GM18499 (cell line): ENCODE measurements at regions not wholly inside any gene's neighbourhood (a gene's known extent, or its start where the extent isn't known, plus 50 kb on each side); places are given as distances from the start of the nearest gene placed in this dataset.
"Not testable (repeated sequence)": the region's sequence is repeated elsewhere in the genome, so short reads cannot be mapped to it uniquely, and the experiment has no call there.

Source experiments
- ATAC-seq: cut with Tn5 transposase; IDR thresholded peaks from one replicate; pipeline ENCODE4 v1.9.1; 2021; ENCODE audit warnings: moderate number of reproducible peaks; ENCODE audit not compliant: insufficient read depth, unreplicated experiment

DNA sequence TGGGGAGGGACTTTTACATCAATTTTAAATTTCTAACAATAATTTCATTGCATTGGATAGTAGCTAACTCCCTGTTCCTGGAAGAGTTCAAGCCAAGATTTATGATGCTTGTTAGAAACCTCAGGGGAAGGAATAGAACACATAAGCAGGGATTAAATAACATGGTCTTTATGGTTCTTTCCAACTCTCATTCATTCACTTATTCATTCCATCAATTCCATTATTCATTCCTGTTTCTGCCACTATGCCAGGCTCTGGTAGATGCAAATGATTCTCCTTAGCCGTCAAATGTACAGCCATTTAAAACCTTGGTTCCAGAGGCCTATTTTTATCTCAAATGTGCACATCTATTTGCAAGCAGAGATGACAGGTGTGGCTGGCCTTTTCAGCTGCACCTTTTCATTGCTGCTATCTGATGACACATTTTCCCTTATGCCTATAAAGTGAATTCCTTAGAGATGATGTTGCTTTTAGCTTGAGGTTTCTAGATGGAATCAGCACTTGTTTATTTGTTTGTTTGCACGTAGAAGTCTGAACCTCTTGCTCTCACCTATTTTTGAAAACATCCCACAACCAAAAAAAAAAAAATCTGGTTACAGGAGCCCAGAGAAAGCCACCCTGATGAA, 205.7 kb upstream of the IGFBP3 start:
- no peak for ATAC-seq

DNA sequence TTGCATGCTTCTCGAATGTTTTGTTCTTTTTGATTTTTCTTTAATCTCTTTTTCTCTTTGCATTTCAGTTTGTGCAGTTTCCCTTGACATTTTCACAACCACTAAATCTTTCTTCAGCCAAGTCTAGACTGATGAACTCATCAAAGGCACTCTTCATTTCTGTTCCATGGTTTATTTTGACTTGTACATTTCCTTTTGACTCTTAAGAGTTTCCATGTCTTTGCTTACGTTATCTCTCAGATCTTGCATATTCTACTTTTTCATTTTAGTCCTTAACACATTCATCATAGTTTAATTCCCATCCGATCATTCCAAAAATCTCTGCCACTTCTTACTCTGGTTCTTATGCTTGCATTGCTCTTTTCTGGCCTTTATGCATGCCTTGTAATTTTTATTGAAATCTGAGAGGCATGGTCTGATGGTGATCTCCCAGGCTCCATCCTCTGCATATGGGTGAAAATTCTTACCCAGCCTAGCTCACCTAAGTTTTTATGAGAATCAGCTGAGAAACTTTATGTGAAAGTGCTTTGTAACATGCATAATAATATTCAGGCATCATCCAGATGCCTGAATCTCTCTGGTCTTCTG, 202.8 kb upstream of the IGFBP3 start:
- ATAC-seq: no peak

DNA sequence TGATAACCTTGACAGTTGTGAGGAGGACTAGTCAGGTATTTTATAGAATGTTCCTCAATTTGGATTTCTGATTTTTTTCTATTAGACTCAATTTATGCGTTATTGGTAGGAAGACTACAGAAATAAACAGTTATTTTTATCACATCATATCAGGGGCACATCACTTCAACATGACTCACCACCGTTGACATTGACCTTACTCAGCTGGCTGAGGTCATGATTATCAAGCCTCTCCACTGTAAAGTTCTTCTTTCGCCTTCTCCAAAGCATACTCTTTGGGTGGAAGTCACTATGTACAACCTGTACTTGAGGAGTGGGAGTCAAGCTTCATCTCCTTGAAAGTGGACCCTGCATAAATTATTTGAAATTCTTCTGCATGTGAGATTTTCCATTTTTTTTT, 194.3 kb upstream of the IGFBP3 start:
- no peak for ATAC-seq

DNA sequence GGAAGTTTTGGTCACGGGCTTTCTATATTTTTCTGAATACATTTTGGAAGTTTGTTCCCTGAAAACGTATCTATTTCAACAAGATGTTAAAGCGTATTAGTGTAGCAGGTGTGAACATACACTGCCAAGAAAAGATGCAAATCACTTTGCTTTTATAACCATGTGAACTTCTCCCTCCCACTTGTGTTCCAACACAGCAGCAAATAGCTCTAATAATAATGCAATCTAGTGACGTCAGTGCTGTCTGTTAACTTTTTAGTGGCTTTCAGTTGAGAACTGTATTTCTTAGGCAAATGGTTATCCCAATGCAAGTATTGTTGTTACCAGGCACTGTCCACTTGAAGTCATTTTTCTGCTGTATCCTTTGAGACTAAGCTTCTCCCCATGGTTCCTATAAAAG, 188.4 kb upstream of the IGFBP3 start:
- ATAC-seq: no peak

GRCh38 chr7:46108272-46108671, 187.2 kb upstream of the IGFBP3 start:
- ATAC-seq: no peak

DNA sequence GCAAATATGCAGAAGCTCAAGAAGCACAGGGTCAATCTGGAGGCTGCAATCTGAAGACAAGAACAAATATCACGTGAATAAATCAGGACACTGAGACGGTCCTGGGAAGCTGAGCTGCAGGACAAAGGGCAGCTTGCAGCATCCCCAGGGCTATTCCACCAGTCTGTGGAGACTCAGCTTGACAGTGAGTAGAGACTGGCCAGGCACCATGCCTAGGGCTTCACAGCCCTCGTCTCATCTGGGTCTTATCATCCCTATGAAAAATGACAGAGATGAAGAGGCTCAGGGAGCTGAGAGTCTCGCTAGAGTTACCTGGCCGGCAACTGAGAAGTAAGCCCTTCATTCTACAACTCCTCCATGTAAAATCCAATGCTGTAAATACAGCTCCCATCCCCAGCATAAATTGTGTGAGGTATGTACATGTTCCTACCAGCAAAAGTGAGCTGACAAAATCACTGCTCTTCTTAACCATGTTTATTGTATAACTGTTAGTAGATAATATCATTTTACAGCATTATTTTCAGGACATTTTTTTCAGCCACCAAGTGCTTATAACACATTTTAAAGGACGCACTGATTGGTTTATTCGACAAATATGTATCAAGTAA, 186.6 kb upstream of the IGFBP3 start:
- no peak for ATAC-seq

- no peak for ATAC-seq
Observed at GRCh38 chr7:46100521-46100920, 179.4 kb upstream of the IGFBP3 start.

GRCh38 chr7:46099076-46099475, 178.0 kb upstream of the IGFBP3 start:
- ATAC-seq: no peak

DNA sequence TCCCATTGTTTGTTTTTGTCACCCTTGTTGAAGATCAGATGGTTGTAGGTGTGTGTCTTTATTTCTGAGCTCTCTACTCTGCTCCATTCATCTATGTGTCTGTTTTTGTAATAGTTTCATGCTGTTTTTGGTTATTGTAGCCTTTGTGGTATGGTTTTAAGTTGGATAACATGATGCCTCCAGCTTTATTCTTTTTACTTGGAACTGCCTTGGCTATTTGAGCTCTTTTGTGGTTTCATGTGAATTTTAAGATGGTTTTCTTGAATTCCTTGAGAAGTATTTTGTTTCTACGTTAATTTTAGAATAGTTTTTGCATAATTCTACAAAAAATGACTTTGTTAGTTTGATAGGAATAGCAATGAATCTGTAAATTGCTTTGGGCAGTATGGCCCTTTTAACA, 170.0 kb upstream of the IGFBP3 start:
- ATAC-seq: no peak

- no peak for ATAC-seq
Observed at GRCh38 chr7:46089281-46089680, 168.2 kb upstream of the IGFBP3 start.

- ATAC-seq: not testable (repeated sequence)
Observed at GRCh38 chr7:46088486-46088885, 167.4 kb upstream of the IGFBP3 start.

GRCh38 chr7:46080595-46081159, 159.6 kb upstream of the IGFBP3 start:
- ATAC-seq: no peak

GRCh38 chr7:46079421-46079820, 158.3 kb upstream of the IGFBP3 start:
- ATAC-seq: no peak

GRCh38 chr7:46076527-46076926, 155.5 kb upstream of the IGFBP3 start:
- no peak for ATAC-seq

GRCh38 chr7:46072722-46073121, 151.7 kb upstream of the IGFBP3 start:
- ATAC-seq: no peak

GRCh38 chr7:46071601-46072000, 150.5 kb upstream of the IGFBP3 start:
- no peak for ATAC-seq

DNA sequence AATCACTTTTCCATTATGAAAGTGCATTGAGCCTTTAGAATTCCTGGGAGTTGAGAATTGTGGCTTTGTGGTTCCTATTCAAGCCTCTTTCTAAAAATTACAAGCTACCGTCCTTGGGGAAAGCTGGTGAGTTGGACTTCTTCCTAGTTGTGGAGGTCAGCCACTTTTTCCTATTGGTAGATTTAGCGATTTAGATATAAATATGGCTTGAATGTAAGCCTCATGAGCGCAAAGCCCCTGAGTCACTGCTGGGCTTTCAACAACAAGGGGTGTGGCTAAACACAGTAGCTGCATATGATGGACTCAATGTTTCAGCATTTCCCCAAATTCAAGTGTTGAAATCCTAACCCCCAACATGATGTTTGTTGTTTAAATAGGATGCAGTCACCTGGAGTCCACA, 150.0 kb upstream of the IGFBP3 start:
- no peak for ATAC-seq

DNA sequence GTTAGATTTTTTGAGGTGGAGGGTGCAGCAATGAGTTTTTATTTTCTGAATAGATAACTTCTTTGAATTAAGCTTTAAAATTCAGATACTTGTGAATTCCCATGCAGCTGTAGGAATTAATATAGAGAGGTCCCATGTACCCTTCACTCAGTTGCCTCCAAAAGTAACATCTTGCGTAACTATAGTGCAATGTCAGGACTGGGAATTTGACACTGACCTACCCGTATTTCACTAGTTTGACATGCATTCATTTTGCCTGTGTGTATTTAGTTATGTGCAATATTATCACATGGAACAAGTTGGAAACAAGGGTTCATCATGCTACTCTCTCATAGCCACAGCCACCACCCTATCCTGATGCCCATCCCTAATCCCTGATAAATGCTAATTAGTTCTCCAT, 147.1 kb upstream of the IGFBP3 start:
- no peak for ATAC-seq

- no peak for ATAC-seq
Observed at GRCh38 chr7:46059308-46060020, 138.4 kb upstream of the IGFBP3 start.

GRCh38 chr7:46058086-46058823, 137.2 kb upstream of the IGFBP3 start:
- no peak for ATAC-seq
